ENCODE measurements at regions not wholly inside any gene's neighbourhood (a gene's known extent, or its start where the extent isn't known, plus 50 kb on each side); places are given as distances from the start of the nearest gene placed in this dataset.

DNA sequence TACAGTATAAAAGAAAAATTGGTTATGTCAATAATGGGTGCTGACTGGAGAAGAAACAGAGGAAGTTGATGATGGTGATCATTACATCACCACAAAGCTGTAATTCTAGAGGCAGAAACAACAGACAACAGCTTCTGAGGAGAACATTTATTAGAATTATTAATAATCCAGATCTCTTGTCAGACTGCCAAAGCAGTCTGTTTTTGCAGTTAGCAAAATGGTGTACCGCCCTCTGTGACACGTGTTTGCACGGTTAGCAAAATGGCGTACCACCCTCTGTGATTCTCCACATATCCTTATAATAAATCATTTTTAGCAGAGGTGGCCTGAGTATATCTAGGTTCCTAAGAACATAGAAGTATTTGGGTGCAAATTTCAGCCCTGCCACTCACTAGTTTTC, 154.0 kb upstream of the TENT5D start:
- Histone ChIP-seq H3K4me3 (no peak overlapping the region), H3K9me3 (no peaks in the 10 kb centered on the region), H3K36me3 (no peaks in the 10 kb centered on the region), H3K27ac (no peak overlapping the region), H3K27me3 (no peaks in the 10 kb centered on the region), H3K4me1 (no peaks in the 10 kb centered on the region)
- TF ChIP-seq, protein P1, sequence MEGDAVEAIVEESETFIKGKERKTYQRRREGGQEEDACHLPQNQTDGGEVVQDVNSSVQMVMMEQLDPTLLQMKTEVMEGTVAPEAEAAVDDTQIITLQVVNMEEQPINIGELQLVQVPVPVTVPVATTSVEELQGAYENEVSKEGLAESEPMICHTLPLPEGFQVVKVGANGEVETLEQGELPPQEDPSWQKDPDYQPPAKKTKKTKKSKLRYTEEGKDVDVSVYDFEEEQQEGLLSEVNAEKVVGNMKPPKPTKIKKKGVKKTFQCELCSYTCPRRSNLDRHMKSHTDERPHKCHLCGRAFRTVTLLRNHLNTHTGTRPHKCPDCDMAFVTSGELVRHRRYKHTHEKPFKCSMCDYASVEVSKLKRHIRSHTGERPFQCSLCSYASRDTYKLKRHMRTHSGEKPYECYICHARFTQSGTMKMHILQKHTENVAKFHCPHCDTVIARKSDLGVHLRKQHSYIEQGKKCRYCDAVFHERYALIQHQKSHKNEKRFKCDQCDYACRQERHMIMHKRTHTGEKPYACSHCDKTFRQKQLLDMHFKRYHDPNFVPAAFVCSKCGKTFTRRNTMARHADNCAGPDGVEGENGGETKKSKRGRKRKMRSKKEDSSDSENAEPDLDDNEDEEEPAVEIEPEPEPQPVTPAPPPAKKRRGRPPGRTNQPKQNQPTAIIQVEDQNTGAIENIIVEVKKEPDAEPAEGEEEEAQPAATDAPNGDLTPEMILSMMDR (IDR thresholded peaks at IDR 0.05), result no peak
- TF ChIP-seq POLR2A (IDR thresholded peaks at IDR 0.05) (no peak), EP300 (IDR thresholded peaks at IDR 0.05) (no peak), POLR2AphosphoS5 (IDR thresholded peaks at IDR 0.05) (no peak)
- no peak for DNase-seq
- intact Hi-C loops (cut with DNase I; ENCODE audit: low total_unique reads), result no loop called here
- WGBS, 5 donors, result 83 to 95% (median 92%) methylated on average over 4 of the region's 4 CpGs

DNA sequence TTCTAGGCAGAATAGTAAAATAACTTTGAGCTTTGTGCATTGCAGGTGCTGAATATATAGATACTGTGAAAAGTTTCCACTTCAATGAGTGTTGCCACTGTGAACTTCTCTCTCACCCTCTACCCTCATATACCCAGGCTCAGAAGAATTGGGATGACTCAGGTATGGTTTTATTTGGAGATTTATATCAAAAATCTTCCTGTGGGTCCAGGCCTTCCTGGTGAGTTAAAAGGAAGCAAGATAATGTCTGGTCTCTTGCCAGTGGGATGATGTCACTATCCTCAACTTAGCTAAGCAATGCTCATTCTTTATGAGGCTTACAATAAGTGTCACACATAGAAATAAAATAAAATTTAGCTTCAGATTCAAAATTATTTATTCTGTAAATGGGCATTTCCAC, 153.3 kb upstream of the TENT5D start:
- H3K27me3 ChIP-seq, result no peaks in the 10 kb centered on the region
- intact Hi-C loops (cut with DNase I; ENCODE audit: low total_unique reads), result no loop called here
- no peak overlapping the region for H3K27ac ChIP-seq
- no peaks in the 10 kb centered on the region for H3K4me1 ChIP-seq
- H3K36me3 ChIP-seq, result no peaks in the 10 kb centered on the region
- no peak overlapping the region for H3K4me3 ChIP-seq
- DNase-seq, result peak in 1 of 2 donors; percentile 2
- TF ChIP-seq, protein P1 (IDR thresholded peaks at IDR 0.05), result no peak
- TF ChIP-seq EP300 (IDR thresholded peaks at IDR 0.05) (no peak), POLR2A (IDR thresholded peaks at IDR 0.05) (no peak), POLR2AphosphoS5 (IDR thresholded peaks at IDR 0.05) (no peak)
- H3K9me3 ChIP-seq, result no peaks in the 10 kb centered on the region

DNA sequence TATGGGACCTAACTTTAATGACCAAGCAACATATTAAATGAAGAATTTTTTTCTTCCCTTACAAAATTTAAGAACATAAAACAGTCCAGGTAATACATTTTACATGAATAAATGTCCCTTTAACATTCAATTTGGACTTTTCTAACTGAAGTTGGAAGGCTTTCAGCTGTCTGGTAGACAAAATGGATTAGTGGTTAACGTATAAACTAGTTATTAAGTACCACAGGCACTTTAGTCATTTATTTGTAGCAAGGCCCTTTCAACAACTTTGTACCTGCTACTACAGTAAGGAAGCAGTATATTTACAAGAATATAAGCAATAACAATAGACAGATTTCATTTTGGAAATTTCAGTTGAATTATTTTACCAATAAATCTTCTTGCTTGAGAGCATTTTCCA, 152.5 kb upstream of the TENT5D start:
- TF ChIP-seq EP300 (IDR thresholded peaks at IDR 0.05) (no peak), POLR2A (IDR thresholded peaks at IDR 0.05) (no peak), POLR2AphosphoS5 (IDR thresholded peaks at IDR 0.05) (no peak)
- TF ChIP-seq, protein P1 (IDR thresholded peaks at IDR 0.05), result no peak
- Histone ChIP-seq H3K4me3 (no peak overlapping the region), H3K36me3 (no peaks in the 10 kb centered on the region), H3K9me3 (no peaks in the 10 kb centered on the region), H3K27ac (no peak overlapping the region), H3K27me3 (no peaks in the 10 kb centered on the region), H3K4me1 (no peaks in the 10 kb centered on the region)
- DNase-seq, result no peak
- WGBS, 5 donors, result 44 to 78% (median 60%) methylated on average over 1 of the region's 1 CpG
- intact Hi-C loops (cut with DNase I; ENCODE audit: low total_unique reads), result no loop called here

DNA sequence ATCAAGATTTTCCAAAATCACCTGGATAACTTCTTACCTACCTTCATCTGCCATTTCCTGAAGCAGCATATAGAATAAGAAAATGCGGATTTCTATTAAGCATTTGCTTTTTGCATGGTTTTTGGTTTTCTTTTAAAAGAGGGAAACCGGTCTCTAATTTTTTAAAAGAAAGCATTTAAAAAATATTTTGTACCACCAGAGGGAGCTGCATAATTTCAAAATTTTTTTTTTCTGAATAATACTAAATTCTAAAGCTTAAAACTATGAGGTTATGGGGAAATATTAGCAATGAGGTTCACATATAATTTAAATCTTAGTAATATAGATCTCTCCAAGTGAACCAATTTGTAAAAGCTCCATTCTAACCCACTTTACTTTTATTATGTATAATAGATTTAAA, 137.7 kb upstream of the TENT5D start:
- Histone ChIP-seq H3K9me3 (peaks cover 0 to 8% (median 3%) of the 10 kb centered on the region in 4 donors), H3K27me3 (no peaks in the 10 kb centered on the region), H3K4me3 (no peak overlapping the region), H3K27ac (no peak overlapping the region), H3K36me3 (no peaks in the 10 kb centered on the region), H3K4me1 (no peaks in the 10 kb centered on the region)
- 49 to 79% (median 56%) methylated on average over 2 of the region's 2 CpGs for WGBS, 5 donors
- TF ChIP-seq EP300 (IDR thresholded peaks at IDR 0.05), result no peak
- TF ChIP-seq, protein P1 (IDR thresholded peaks at IDR 0.05), result peak in 1 of 7 experiments; percentile 18
- DNase-seq, result no peak
- intact Hi-C loops (cut with DNase I; ENCODE audit: low total_unique reads), result no loop called here

All from stomach (tissue), 8 donors.